ENCODE measurements at regions not wholly inside any gene's neighbourhood (a gene's known extent, or its start where the extent isn't known, plus 50 kb on each side); places are given as distances from the start of the nearest gene placed in this dataset.

DNA sequence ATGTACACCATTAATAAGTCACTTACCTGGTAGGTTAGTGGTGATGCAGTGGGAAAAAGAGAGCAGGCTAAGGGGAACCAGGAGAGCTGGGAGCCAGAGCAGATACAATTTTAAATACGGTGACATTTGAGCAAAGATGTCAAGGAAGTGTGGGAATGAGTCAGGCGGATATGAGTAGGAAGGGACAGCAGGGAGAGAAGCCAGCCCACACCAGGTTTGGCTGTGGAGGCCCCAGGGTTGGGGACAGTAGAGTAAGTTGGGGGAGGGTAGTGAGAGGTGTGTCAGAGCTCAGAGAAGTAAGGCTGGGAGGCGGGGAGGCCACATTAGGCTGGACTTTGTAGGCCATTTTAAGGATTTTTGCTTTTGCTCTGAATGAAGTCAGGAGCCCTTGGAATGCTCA is 482.0 kb downstream of the DISC1 start:
- no peak for TF ChIP-seq CTCF (IDR thresholded peaks at IDR 0.05; ENCODE audit: low read depth, low read length)
- no peak overlapping the region for H3K4me3 ChIP-seq (ENCODE audit: low read depth, low read length)

GRCh38 chr1:232106415-232106814 is 479.8 kb downstream of the DISC1 start:
- no peak for TF ChIP-seq CTCF (IDR thresholded peaks at IDR 0.05; ENCODE audit: low read depth, low read length)

GRCh38 chr1:232105561-232105960 is 479.0 kb downstream of the DISC1 start:
- TF ChIP-seq CTCF (IDR thresholded peaks at IDR 0.05; ENCODE audit: low read depth, low read length), result no peak

More at GRCh38 chr1:232106415-232106814, 479.8 kb downstream of the DISC1 start:
- no peak overlapping the region for H3K4me3 ChIP-seq (ENCODE audit: low read depth, low read length)

GRCh38 chr1:232101231-232101630 is 474.6 kb downstream of the DISC1 start:
- H3K4me3 ChIP-seq (ENCODE audit: low read depth, low read length), result no peak overlapping the region
- no peak for TF ChIP-seq CTCF (IDR thresholded peaks at IDR 0.05; ENCODE audit: low read depth, low read length)

More at GRCh38 chr1:232105561-232105960, 479.0 kb downstream of the DISC1 start:
- H3K4me3 ChIP-seq (ENCODE audit: low read depth, low read length), result no peak overlapping the region

DNA sequence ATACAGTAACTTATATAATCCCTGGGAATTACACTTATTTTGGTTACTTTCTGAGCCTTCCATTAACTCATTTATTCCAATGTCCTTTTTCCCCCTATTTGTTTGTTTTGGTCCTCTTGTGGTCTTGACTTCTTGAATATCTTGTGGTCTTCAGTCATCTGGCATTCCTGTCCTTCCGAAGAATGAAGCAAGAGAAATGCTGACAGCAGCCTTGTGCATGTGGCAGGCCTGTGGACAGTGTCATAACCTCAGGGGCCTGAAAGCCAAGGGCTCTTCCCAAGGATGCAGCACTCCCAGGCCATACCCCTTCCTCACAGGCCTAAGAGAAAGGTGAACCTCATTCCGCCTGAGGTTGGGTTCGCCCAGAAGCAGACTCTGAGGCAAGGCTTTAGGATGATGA is 470.2 kb downstream of the DISC1 start:
- no peak for TF ChIP-seq CTCF (IDR thresholded peaks at IDR 0.05; ENCODE audit: low read depth, low read length)
- no peak overlapping the region for H3K4me3 ChIP-seq (ENCODE audit: low read depth, low read length)

Data from WI38 (cell line).